Neural progenitor cell (in vitro differentiated cells): ENCODE measurements at regions not wholly inside any gene's neighbourhood (a gene's known extent, or its start where the extent isn't known, plus 50 kb on each side); places are given as distances from the start of the nearest gene placed in this dataset.

Experiments
- DNase-seq: peaks from one replicate; pipeline ENCODE4 v3.0.0-alpha.2; 2016; ENCODE audit warnings: low spot score
- H2AFZ ChIP-seq: fragments of 200-600 bp; sonication (generic); replicated peaks from 2 replicates; pipeline ENCODE4 v1.6.1; 2016; ENCODE audit warnings: antibody characterized with exemption
- H3F3A ChIP-seq: fragments of 200-600 bp; sonication (generic); 2 replicates; pipeline ENCODE4 v1.6.1; 2016; ENCODE audit warnings: antibody characterized with exemption, low read depth
- H3K27ac ChIP-seq: fragments of 200-600 bp; sonication (generic); 2 replicates; pipeline ENCODE4 v1.5.1; 2016; ENCODE audit warnings: mild to moderate bottlenecking
- H3K27me3 ChIP-seq: fragments of 200-600 bp; sonication (generic); 2 replicates; pipeline ENCODE4 v1.6.1; 2016; ENCODE audit warnings: mild to moderate bottlenecking, moderate library complexity
- H3K36me3 ChIP-seq: fragments of 200-600 bp; sonication (generic); 2 replicates; pipeline ENCODE4 v1.5.1; 2016
- H3K4me1 ChIP-seq: fragments of 200-600 bp; sonication (generic); 2 replicates; pipeline ENCODE4 v1.6.1; 2016; ENCODE audit warnings: mixed run types
- H3K4me2 ChIP-seq: fragments of 200-600 bp; sonication (generic); 2 replicates; pipeline ENCODE4 v1.6.1; 2016
- H3K4me3 ChIP-seq: fragments of 200-600 bp; sonication (generic); 2 replicates; pipeline ENCODE4 v1.5.1; 2016
- H3K79me2 ChIP-seq: fragments of 200-600 bp; sonication (generic); 2 replicates; pipeline ENCODE4 v1.6.1; 2016; ENCODE audit warnings: low read depth
- H3K9ac ChIP-seq: fragments of 200-600 bp; sonication (generic); 2 replicates; pipeline ENCODE4 v1.6.1; 2016
- H3K9me3 ChIP-seq: fragments of 200-600 bp; sonication (generic); 2 replicates; pipeline ENCODE4 v1.5.1; 2016; ENCODE audit warnings: low read depth
- H4K20me1 ChIP-seq: fragments of 200-600 bp; sonication (generic); 2 replicates; pipeline ENCODE4 v1.6.1; 2016; ENCODE audit warnings: low read depth
- H3K27ac Mint-ChIP-seq: 3 replicates; pipeline ENCODE4 v1.8.0; 2021; ENCODE audit warnings: mixed read lengths
- H3K27me3 Mint-ChIP-seq: 2 replicates; pipeline ENCODE4 v1.8.0; 2022; ENCODE audit warnings: low read depth, mild to moderate bottlenecking, inconsistent platforms, moderate library complexity, mixed read lengths; ENCODE audit not compliant: insufficient read depth
- H3K36me3 Mint-ChIP-seq: 3 replicates; pipeline ENCODE4 v1.8.0; 2021; ENCODE audit warnings: mixed read lengths
- H3K4me1 Mint-ChIP-seq: 3 replicates; pipeline ENCODE4 v1.8.0; 2021; ENCODE audit warnings: mixed read lengths
- H3K4me3 Mint-ChIP-seq: 3 replicates; pipeline ENCODE4 v1.8.0; 2021; ENCODE audit warnings: mild to moderate bottlenecking, moderate library complexity, mixed read lengths
- H3K9me3 Mint-ChIP-seq: 3 replicates; pipeline ENCODE4 v1.8.0; 2020; ENCODE audit warnings: mixed read lengths
- CTCF ChIP-seq: fragments of 200-600 bp; sonication (generic); IDR thresholded peaks from 2 replicates; pipeline ENCODE4 v1.5.1; 2017; ENCODE audit warnings: antibody characterized with exemption, mild to moderate bottlenecking
- EZH2 ChIP-seq: fragments of 200-600 bp; sonication (generic); IDR thresholded peaks from 2 replicates; pipeline ENCODE4 v1.6.1; 2017; ENCODE audit warnings: antibody characterized with exemption, mild to moderate bottlenecking, moderate library complexity
- EZH2phosphoT487 ChIP-seq: fragments of 200-600 bp; sonication (generic); IDR thresholded peaks from 2 replicates; pipeline ENCODE4 v1.6.1; 2017; ENCODE audit warnings: antibody characterized with exemption

- Histone ChIP-seq H3F3A (no peaks in the 10 kb centered on the region), H3K36me3 (no peaks in the 10 kb centered on the region), H3K9me3 (no peaks in the 10 kb centered on the region), H3K4me1 (peaks cover 7% of the 10 kb centered on the region), H3K9ac (no peak overlapping the region), H3K4me2 (no peak overlapping the region), H3K79me2 (no peaks in the 10 kb centered on the region), H3K27me3 (no peaks in the 10 kb centered on the region), H2AFZ (no peak overlapping the region), H4K20me1 (no peaks in the 10 kb centered on the region), H3K4me3 (no peak overlapping the region), H3K27ac (no peak overlapping the region)
- no peak overlapping the region for H3K4me3 Mint-ChIP-seq
- DNase-seq = no peak
- H3K36me3 Mint-ChIP-seq = no peaks in the 10 kb centered on the region
- no peak for TF ChIP-seq CTCF
- no peak for TF ChIP-seq EZH2
- TF ChIP-seq EZH2phosphoT487 = no peak
- H3K4me1 Mint-ChIP-seq = peaks cover 30% of the 10 kb centered on the region
- H3K27me3 Mint-ChIP-seq = peaks cover 14% of the 10 kb centered on the region
- H3K27ac Mint-ChIP-seq = no peak overlapping the region
- no peaks in the 10 kb centered on the region for H3K9me3 Mint-ChIP-seq
These were observed 288.8 kb downstream of the CDC5L start for GRCh38 chr6:44676246-44676790.

- H3K27ac Mint-ChIP-seq = no peak overlapping the region
- no peaks in the 10 kb centered on the region for H3K36me3 Mint-ChIP-seq
- Histone ChIP-seq H3K27ac (no peak overlapping the region), H3K27me3 (no peaks in the 10 kb centered on the region), H3K9me3 (no peaks in the 10 kb centered on the region), H3K4me3 (no peak overlapping the region), H3K79me2 (no peaks in the 10 kb centered on the region), H4K20me1 (no peaks in the 10 kb centered on the region), H3K9ac (no peak overlapping the region), H3K4me1 (peaks cover 7% of the 10 kb centered on the region), H3F3A (no peaks in the 10 kb centered on the region), H3K36me3 (no peaks in the 10 kb centered on the region), H3K4me2 (no peak overlapping the region), H2AFZ (no peak overlapping the region)
- no peak for DNase-seq
- peaks cover 15% of the 10 kb centered on the region for H3K27me3 Mint-ChIP-seq
- H3K4me3 Mint-ChIP-seq = no peak overlapping the region
- no peak for TF ChIP-seq EZH2phosphoT487
- TF ChIP-seq EZH2 = no peak
- peaks cover 33% of the 10 kb centered on the region for H3K4me1 Mint-ChIP-seq
- H3K9me3 Mint-ChIP-seq = no peaks in the 10 kb centered on the region
These were observed 289.4 kb downstream of the CDC5L start for GRCh38 chr6:44676826-44677433.

GRCh38 chr6:44678252-44678935, 290.9 kb downstream of the CDC5L start:
- no peaks in the 10 kb centered on the region for H3F3A ChIP-seq
- no peaks in the 10 kb centered on the region for H4K20me1 ChIP-seq
- TF ChIP-seq CTCF (no peak), EZH2 (no peak), EZH2phosphoT487 (no peak)
- DNase-seq = no peak
- no peaks in the 10 kb centered on the region for H3K9me3 ChIP-seq
- no peaks in the 10 kb centered on the region for H3K79me2 ChIP-seq
- H3K4me1 ChIP-seq = no peaks in the 10 kb centered on the region
- Mint-ChIP-seq H3K4me3 (no peak overlapping the region), H3K27ac (no peak overlapping the region), H3K9me3 (no peaks in the 10 kb centered on the region), H3K36me3 (no peaks in the 10 kb centered on the region), H3K27me3 (peaks cover 8% of the 10 kb centered on the region), H3K4me1 (peaks cover 29% of the 10 kb centered on the region)
- H3K27me3 ChIP-seq = no peaks in the 10 kb centered on the region
- H3K27ac ChIP-seq = no peak overlapping the region
- H2AFZ ChIP-seq = no peak overlapping the region
- no peak overlapping the region for H3K9ac ChIP-seq
- no peaks in the 10 kb centered on the region for H3K36me3 ChIP-seq
- no peak overlapping the region for H3K4me3 ChIP-seq
- no peak overlapping the region for H3K4me2 ChIP-seq
